Suprapubic skin (tissue), 4 donors: ENCODE measurements at regions not wholly inside any gene's neighbourhood (a gene's known extent, or its start where the extent isn't known, plus 50 kb on each side); places are given as distances from the start of the nearest gene placed in this dataset.

ENCODE experiments used
- EP300 ChIP-seq: sonication (generic); formaldehyde crosslinking; IDR thresholded peaks from one replicate; pipeline ENCODE4 v1.6.1; 2017; ENCODE audit warnings: antibody characterized with exemption
- POLR2A ChIP-seq, 2 donors: fragments of 450-650 bp; IDR thresholded peaks; one replicate each; pipeline ENCODE4 v1.6.1; 2017; ENCODE audit warnings: antibody characterized with exemption in 2 of 2, mild to moderate bottlenecking in 2 of 2, moderate library complexity in 2 of 2
- POLR2AphosphoS5 ChIP-seq, 3 donors: sonication (generic); formaldehyde crosslinking; IDR thresholded peaks; one replicate each; pipeline ENCODE4 v1.6.1; 2017; ENCODE audit warnings: antibody characterized with exemption in 3 of 3
- TF ChIP-seq, protein P1 (sequence below), 2 donors: fragments of 200-600 bp in 1 of 2; fragments of 450-650 bp in 1 of 2; sonication (generic) in 1 of 2; IDR thresholded peaks; one replicate each; pipeline ENCODE4 v1.5.1; 2016 to 2019; ENCODE audit warnings: antibody characterized with exemption in 2 of 2, mild to moderate bottlenecking in 1 of 2, moderate library complexity in 1 of 2

GRCh38 chr17:45703806-45704205, 80.3 kb upstream of the CRHR1 start:
- TF ChIP-seq EP300 (no peak), POLR2AphosphoS5 (IDR thresholded peaks at IDR 0.05) (no peak), POLR2A (IDR thresholded peaks at IDR 0.05) (no peak)
- TF ChIP-seq, protein P1, sequence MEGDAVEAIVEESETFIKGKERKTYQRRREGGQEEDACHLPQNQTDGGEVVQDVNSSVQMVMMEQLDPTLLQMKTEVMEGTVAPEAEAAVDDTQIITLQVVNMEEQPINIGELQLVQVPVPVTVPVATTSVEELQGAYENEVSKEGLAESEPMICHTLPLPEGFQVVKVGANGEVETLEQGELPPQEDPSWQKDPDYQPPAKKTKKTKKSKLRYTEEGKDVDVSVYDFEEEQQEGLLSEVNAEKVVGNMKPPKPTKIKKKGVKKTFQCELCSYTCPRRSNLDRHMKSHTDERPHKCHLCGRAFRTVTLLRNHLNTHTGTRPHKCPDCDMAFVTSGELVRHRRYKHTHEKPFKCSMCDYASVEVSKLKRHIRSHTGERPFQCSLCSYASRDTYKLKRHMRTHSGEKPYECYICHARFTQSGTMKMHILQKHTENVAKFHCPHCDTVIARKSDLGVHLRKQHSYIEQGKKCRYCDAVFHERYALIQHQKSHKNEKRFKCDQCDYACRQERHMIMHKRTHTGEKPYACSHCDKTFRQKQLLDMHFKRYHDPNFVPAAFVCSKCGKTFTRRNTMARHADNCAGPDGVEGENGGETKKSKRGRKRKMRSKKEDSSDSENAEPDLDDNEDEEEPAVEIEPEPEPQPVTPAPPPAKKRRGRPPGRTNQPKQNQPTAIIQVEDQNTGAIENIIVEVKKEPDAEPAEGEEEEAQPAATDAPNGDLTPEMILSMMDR (IDR thresholded peaks at IDR 0.05): no peak
